Neutrophil (primary cell): ENCODE measurements at regions not wholly inside any gene's neighbourhood (a gene's known extent, or its start where the extent isn't known, plus 50 kb on each side); places are given as distances from the start of the nearest gene placed in this dataset.

ENCODE experiments used
- H3K27ac ChIP-seq: fragments of 200-600 bp; sonication (generic); 2 replicates; pipeline ENCODE4 v1.5.1; 2016; ENCODE audit warnings: mild to moderate bottlenecking, moderate library complexity
- H3K27me3 ChIP-seq: fragments of 200-600 bp; sonication (generic); 2 replicates; pipeline ENCODE4 v1.6.0; 2016; ENCODE audit warnings: mild to moderate bottlenecking
- H3K36me3 ChIP-seq: fragments of 200-600 bp; sonication (generic); 2 replicates; pipeline ENCODE4 v1.5.1; 2017
- H3K4me1 ChIP-seq, 2 experiments: fragments of 200-600 bp in 1 of 2; sonication (generic) in 1 of 2; 1 replicate in 1 of 2; 2 replicates in 1 of 2; pipeline versions ENCODE4 v1.5.1 to v1.6.1; 2013 to 2016; ENCODE audit warnings: low read depth in 1 of 2, low read length in 1 of 2, mild to moderate bottlenecking in 1 of 2, moderate library complexity in 1 of 2; ENCODE audit not compliant: control insufficient read depth in 1 of 2, insufficient read depth in 1 of 2
- H3K4me3 ChIP-seq, 2 experiments: fragments of 200-600 bp in 1 of 2; sonication (generic) in 1 of 2; 1 replicate in 1 of 2; 2 replicates in 1 of 2; pipeline ENCODE4 v1.5.1; 2013 to 2016; ENCODE audit warnings: low read depth in 1 of 2, low read length in 1 of 2, mild to moderate bottlenecking in 1 of 2, moderate library complexity in 1 of 2
- H3K9me3 ChIP-seq: fragments of 200-600 bp; sonication (generic); 2 replicates; pipeline ENCODE4 v1.5.1; 2016
- TF ChIP-seq, protein P1 (sequence below): fragments of 200-600 bp; sonication (generic); IDR thresholded peaks from 2 replicates; pipeline ENCODE4 v1.5.1; 2016; ENCODE audit warnings: antibody characterized with exemption

DNA sequence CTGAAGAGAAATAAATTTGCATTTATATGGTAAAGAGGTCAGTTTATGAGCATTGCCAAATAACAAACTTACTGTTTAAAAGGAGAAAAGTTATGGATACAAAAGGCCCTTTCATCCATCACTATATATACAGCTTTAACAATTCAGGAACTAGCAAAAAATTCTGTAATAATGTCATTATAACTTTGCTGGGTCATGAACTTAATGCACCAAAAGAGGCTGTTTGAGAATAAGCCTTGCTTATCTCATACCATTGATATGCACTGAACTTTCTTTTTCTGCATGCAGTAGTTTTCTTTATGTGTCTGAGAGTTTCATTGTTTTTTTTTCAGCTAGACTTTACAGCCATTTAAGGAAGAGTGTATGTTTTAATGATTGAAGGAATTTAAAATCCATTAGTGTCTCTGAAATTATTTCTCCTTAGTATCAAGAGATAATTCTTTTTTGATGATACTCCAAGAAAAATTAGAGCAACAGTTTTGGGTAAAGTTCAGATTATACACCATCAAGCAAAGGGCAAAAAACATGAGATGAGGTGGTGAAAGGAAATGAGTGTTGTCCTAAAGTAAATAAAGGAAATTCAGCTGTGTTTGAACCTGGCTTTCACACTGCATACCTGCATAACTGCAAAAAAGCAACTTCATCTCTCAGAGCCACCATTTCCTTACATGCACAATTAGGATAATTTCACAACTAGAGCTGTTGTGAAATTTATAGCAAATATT, 188.2 kb upstream of the ANO3 start:
- no peaks in the 10 kb centered on the region for H3K36me3 ChIP-seq
- TF ChIP-seq, protein P1, sequence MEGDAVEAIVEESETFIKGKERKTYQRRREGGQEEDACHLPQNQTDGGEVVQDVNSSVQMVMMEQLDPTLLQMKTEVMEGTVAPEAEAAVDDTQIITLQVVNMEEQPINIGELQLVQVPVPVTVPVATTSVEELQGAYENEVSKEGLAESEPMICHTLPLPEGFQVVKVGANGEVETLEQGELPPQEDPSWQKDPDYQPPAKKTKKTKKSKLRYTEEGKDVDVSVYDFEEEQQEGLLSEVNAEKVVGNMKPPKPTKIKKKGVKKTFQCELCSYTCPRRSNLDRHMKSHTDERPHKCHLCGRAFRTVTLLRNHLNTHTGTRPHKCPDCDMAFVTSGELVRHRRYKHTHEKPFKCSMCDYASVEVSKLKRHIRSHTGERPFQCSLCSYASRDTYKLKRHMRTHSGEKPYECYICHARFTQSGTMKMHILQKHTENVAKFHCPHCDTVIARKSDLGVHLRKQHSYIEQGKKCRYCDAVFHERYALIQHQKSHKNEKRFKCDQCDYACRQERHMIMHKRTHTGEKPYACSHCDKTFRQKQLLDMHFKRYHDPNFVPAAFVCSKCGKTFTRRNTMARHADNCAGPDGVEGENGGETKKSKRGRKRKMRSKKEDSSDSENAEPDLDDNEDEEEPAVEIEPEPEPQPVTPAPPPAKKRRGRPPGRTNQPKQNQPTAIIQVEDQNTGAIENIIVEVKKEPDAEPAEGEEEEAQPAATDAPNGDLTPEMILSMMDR = no peak
- H3K4me3 ChIP-seq = no peak overlapping the region
- no peaks in the 10 kb centered on the region for H3K27me3 ChIP-seq
- H3K9me3 ChIP-seq = no peaks in the 10 kb centered on the region
- no peak overlapping the region for H3K27ac ChIP-seq
- H3K4me1 ChIP-seq = no peaks in the 10 kb centered on the region

DNA sequence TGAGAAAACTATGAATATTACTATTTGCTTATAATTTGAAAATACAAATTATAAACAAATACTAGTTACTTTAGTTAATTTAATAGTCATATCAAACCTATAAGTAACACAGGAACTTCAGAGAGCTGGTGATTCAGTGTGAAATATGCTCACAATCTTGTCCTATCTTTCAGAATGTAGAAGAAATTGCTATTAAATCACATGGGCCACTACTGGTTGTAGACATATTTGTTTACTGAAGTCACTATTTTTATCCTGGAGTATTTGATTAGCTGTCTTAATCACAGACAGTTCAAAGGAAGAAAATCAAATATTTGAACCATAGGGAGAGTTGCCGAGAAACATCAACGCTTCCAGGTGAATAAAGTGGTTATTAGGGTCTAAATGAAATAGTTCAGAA, 187.6 kb upstream of the ANO3 start:
- Histone ChIP-seq H3K27me3 (no peaks in the 10 kb centered on the region), H3K27ac (no peak overlapping the region), H3K4me3 (no peak overlapping the region), H3K36me3 (no peaks in the 10 kb centered on the region), H3K9me3 (no peaks in the 10 kb centered on the region), H3K4me1 (no peaks in the 10 kb centered on the region)
- TF ChIP-seq, protein P1 = no peak

DNA sequence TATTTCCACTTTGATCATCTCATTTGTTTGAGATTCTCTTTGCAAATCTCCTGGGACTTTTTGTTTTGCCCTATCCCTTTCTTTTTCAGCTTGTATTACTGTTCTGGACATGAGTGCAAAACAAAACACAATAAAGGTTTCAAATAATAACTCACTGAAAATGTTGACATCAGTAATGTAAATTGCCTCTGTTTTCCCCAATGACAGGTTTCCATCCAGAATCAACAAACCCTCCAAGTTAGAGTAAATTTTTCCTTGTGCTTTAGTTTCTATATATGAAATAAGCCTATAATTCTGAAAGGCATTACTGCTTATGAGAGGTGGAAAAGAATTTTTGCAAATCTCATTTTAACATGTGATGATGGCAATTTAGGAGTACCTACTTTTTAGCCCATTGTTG, 187.0 kb upstream of the ANO3 start:
- H3K4me3 ChIP-seq = no peak overlapping the region
- H3K27me3 ChIP-seq = no peaks in the 10 kb centered on the region
- no peaks in the 10 kb centered on the region for H3K9me3 ChIP-seq
- no peaks in the 10 kb centered on the region for H3K36me3 ChIP-seq
- TF ChIP-seq, protein P1 = no peak
- no peaks in the 10 kb centered on the region for H3K4me1 ChIP-seq
- H3K27ac ChIP-seq = no peak overlapping the region

DNA sequence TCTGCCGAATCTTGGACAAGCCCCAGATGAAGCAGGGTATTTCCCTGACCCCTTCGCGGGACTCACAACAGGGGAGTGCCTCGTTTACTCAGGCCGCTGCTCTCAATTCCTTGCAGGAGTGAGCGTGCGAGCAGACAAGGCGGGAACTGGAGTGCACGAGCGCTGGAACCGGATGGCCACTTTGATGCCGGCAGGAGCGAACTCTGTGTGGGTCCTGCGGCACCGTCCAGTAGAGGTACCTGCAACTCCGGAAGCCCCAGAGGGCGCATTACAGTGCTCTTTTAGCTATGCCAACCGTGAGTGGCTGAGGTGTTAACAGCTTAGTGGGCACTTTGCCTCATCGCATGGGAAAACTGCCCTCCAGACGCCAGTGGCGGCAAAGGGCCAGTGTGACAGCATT, 182.3 kb upstream of the ANO3 start:
- no peaks in the 10 kb centered on the region for H3K36me3 ChIP-seq
- TF ChIP-seq, protein P1 = no peak
- H3K27ac ChIP-seq = no peak overlapping the region
- H3K9me3 ChIP-seq = no peaks in the 10 kb centered on the region
- no peaks in the 10 kb centered on the region for H3K4me1 ChIP-seq
- no peak overlapping the region for H3K4me3 ChIP-seq
- no peaks in the 10 kb centered on the region for H3K27me3 ChIP-seq

DNA sequence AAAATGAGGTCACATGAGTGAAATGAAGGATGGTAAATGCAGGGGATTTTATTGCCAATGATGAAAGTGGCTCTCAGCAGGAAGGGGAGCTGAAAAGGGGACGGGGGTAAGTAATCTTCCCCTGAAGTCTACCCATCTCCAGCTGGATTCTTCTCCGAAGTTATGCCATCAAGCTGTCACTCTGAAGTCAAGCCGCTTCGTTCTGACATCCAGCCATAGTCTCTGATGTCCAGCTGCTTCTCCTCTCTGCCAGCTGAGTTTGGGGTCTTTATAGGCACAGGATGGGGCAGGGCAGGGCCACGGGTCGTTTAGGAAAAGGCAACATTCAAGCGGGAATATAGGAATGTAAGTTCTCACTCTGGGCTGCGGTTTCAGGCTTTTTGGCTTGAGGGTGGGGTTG, 181.9 kb upstream of the ANO3 start:
- TF ChIP-seq, protein P1 = no peak
- H3K4me1 ChIP-seq = no peaks in the 10 kb centered on the region
- no peaks in the 10 kb centered on the region for H3K36me3 ChIP-seq
- H3K4me3 ChIP-seq = no peak overlapping the region
- H3K27me3 ChIP-seq = no peaks in the 10 kb centered on the region
- no peak overlapping the region for H3K27ac ChIP-seq
- H3K9me3 ChIP-seq = no peaks in the 10 kb centered on the region
